Endothelial cell of hepatic sinusoid (primary cell): ENCODE measurements at regions not wholly inside any gene's neighbourhood (a gene's known extent, or its start where the extent isn't known, plus 50 kb on each side); places are given as distances from the start of the nearest gene placed in this dataset.

Experiments used
- in situ Hi-C: cut with HindIII; loops from 2 replicates; pipeline ENCODE4 v1.10.0; 2017; ENCODE audit warnings: low sequenced_read_pairs

DNA sequence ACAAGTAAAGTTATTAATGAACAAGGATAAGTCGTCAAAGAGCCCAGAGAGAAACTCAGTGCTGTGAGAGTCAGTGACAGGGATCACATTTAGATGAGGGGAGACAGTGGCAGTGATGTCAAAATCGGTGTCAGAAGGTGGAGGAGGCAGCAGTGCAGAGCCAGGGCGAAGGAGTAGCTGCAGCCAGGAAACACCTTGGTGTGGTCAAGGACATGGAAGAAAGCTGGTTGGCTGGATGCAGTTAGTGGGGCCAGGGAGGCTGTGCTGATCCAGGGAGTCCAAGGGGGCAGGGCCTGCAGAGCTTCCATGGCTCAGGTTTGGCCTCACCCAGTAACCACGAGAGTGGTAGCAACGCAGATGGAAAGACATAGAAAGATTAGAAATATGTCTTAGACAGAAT, 50.7 kb upstream of the ADORA2B start:
- in situ Hi-C loops: loop anchor here (5.0 kb wide), 1 partner anchor 48 kb away; no protein-coding TSS in a partner anchor

DNA sequence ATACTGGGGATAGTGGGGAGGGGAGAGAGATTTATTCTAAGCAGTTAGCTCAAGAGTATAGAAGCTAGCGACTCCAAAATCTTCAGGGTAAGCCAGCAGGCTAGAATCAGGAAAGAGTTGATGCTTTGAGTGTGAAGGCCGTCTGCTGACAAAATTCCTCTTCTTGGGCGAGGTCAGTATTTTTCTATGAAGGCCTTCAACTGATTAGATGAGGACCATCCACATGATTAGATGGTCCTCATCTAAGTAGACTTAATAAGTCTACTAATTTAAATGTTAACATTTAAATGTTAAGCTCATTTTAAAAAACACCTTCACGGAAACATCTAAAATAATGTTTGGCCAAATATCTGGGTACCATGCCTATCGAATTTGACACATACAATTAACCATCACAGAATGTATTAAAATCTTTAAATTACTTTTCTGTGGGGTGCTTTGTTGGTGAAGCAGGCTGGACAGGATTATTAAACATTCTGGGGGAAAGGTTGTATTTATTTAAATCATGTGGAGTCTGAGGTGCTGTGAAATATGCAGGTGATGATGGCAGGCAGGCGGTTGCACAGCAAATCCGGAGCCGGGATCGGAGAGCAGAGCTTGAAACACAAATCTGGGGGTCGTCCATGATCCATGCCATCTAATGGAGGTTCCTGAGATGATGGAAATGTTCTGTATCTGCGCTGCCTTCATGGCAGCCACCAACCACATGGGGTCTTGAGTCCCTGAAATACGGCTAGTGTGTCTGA, 49.8 kb upstream of the ADORA2B start:
- in situ Hi-C loops: loop anchor here (5.0 kb wide), 1 partner anchor 47 kb away; no protein-coding TSS in a partner anchor
